ENCODE measurements at regions not wholly inside any gene's neighbourhood (a gene's known extent, or its start where the extent isn't known, plus 50 kb on each side); places are given as distances from the start of the nearest gene placed in this dataset.
"Not testable (repeated sequence)": the region's sequence is repeated elsewhere in the genome, so short reads cannot be mapped to it uniquely, and the experiment has no call there.

DNA sequence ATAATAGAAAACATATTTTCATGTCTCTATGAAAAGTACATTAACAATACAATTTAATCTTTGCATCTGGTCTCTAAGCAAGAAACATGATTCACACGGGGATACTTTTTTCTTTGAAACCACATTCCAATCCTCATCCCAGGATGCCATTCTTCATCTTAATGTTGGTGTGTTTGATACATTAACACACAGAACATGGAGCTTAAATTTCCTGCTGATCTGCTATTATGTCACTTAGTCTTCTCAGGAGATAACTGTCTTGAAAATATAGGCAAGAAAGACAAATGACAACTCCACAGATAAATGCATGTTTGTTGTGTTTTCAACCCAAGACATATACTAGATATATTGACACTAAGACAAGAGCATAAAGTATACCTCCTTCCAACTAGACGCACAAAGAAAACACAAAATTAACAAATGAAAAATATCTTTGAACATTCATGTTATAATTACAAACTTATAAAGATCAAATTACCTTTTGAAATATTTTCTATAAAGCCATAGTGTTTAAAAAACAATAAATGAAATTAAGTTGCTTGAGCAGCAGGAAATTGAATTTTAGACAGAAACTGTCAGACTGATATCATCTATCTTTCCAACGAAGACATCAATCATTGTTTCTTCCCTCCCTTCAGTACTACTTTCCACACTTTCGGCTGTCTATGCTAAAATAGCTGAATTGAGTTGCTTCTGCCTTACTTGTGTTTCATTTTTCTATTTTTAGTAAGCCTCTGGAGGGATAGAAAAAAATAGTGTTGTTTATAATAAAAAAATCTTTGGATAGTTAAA, 1676.7 kb upstream of the CDH9 start:
- no peak for DNase-seq

DNA sequence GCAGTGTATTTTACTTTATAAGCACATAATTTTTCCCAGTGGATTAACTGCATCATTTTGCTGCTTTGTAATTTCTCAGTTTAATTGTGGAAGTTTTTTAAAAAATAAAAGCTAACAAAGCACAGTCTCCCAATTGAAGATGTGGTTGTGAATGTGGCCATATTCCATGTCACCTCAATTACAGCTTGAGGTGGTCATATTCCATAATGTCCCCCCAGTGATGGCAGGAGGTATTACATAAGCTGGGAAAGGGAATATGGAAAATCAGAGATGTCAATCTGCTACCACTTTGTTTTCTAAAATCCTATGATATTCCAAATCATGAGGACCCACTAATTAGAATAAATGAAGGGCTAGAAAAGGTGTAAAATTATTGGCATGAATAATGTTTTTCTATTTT, 1672.0 kb upstream of the CDH9 start:
- no peak for DNase-seq

DNA sequence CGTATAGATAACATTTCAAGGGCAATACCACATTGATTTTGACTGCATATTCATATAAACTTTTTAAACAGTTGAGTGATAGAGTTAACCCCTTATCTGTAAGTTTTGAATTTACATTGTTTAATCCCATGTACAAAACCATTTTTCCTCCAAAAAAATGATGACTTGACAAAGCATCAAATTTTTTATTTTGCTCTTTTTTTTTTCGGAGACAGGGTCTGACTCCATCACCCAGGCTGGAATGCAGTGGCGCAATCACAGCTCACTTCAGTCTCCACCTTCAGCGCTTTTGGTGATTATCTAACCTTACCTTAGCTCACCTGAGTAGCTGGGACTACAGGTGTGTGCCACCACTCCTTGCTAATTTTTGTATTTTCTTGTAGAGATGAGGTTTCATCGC, 1670.1 kb upstream of the CDH9 start:
- no peak for DNase-seq

DNA sequence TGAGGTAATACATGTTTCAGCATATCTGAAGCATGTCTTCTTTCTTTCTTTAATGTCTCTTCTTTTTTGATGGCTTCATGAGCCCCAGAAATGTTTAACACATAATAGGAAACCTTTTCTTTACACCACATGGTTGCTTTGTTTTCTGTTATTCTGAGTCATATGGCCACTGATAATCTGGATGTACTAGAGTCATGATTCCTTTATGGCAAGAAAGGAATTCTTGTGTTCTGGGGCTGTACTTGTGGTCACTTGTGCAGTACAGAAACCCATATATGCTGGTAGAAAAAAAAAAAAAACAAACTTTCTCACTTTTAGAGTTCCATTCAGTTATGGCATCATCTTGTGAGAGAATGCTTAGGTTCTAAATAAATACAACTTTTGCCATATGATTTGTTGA, 1669.3 kb upstream of the CDH9 start:
- DNase-seq, result no peak

DNA sequence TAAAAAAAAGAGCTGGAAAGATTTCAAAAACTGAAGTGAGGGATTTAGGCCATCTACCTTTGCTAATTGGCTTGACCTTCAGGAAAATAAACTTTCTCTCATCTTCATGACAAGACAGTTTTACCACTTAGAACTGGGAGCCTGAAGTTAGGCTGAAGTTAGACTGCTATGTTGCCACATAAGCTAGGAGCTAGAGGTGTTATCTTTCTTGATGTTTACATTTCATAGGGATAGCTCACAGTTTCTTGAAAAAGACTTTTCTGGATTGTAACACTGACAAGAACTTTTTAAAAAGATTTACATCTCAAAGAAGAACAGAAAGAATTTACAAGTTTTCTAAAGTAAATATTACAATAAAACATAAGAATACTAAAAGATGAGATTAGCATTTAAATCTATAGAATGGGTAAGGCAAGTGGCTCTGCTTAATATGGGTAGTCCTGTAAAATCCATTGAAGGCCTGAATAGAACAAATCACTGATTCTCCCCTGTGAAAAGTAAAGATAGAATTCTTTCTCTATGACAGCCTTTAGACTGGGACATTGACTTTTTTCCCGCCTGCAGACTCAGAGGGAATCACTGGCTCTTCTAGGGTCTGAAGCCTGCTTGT, 1665.4 kb upstream of the CDH9 start:
- no peak for DNase-seq

DNA sequence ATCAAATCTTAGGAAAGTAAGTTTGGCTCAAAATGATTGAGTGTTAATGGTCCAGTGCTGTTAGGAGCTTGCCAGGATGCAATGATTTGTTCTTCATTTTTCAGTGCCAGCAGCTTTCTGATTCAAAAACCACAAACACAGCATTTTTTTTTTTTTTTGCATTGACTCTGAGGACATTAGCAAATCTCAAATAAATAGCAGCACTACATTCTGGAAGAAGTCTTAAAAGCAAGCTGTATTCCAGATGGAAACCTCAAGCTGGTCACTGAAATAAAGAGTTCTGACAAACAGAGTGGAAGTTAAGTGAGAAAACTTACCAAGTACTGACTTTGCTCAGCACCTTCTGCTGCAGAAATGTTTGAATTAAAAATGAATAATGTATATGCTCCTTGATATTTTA, 1653.1 kb upstream of the CDH9 start:
- no peak for DNase-seq

DNA sequence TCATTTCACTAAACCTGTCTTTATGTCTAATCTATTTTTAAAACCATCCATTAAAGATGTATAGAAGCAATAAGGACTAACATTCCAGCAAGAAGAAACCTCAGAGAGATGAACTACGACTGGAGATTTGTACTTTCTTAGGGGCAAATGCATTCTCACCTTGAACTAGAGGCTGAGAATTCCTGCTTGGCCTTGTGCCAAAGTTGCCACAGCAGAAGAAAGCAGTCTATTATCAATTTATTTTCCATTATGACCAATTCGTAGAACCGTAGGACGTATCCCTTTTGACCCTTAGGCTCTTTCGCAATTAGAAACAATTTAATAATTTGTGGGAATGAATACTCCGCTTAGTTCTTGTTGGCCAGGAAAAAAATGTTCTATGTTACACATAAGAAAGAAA, 1647.4 kb upstream of the CDH9 start:
- DNase-seq, result no peak

DNA sequence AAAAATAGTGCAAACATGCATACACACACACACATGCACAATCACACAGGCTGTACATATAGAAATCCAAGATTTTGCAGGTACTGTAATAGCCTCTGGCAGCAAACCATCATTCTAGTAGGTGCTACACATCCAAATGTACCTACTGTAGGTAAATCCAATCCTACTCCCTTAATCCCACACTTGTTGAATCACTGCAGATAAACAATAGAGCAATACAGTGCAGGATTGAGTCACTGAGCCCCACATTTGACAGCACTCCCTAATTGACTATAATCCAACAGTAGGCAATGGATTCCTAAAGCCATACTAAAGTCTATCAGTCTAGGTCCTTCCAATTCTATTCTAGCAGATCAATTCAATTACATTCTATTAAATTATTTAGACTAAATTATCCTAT, 1640.5 kb upstream of the CDH9 start:
- no peak for DNase-seq

DNA sequence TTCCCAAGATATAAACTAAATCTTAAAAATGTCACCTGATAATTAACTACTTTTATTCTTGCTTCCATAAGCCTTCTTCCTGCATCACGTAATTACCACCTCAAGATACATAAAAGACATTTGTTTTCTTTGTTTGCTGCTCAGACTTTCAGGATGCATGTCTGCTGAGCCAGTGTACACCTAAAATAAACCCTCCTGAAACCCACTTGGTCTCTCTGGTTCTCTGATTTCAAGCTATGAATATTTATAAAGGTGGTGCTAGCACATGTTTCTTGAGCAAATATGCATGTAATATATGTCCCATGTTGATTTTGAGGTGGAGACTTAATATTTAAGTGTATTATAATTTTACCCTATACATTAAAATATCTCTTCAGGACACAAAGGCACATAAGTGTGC, 1627.7 kb upstream of the CDH9 start:
- DNase-seq, result no peak

DNA sequence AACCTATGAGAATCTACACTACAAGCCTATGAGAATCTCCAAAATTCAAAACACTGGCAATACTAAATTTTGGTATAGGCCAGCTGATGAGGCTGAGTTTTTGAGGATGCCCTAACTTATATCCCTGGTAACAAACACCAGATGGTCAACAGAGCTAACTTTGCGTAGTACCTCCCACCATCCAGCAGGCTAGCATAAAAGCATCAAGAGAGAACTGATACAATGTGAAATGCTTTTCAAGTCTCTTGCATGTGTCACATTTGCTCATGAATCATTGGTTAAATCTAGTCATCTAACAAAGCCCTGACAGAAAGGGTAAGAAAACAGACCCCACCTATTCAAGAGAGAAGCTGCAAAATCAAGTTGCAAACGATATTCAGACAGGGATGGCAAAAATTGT, 1609.7 kb upstream of the CDH9 start:
- no peak for DNase-seq

DNA sequence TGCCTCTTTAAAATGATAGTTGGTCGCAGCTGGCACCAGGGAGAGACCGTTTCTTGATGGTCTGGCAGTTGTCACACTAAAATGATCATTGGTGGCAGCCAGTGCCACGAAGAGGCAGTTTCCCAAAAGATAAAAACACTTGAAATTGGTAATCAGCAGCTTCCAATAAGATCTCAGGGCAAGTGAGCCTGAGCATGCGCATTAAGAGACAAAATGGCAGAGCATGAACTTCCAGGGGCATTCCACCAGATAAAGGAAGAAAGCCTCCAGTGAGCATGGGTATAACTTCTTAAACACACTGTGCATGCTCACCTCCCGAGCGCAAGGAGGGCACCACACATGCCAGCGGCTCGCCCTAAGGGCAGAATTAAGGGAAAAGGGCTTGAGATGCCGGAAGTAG, 1594.2 kb upstream of the CDH9 start:
- no peak for DNase-seq

DNA sequence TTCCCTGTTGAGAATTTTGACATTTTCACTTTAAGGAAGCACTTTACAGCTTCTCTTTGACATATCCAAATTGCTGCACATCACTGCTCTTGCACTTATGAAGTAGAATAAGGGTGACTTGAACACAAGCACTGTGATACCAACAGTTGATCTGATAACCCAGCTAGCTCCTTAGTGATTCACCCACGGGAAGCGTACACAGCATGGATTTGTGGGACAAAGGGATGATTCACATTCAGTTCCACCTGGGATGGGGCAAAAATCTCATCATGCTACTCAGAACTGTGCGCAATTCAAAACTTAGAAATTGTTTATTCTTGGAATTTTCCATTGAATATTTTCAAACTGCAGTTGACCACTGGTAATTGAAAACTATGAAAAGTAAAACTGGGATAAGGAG, 1565.5 kb upstream of the CDH9 start:
- DNase-seq, result no peak

DNA sequence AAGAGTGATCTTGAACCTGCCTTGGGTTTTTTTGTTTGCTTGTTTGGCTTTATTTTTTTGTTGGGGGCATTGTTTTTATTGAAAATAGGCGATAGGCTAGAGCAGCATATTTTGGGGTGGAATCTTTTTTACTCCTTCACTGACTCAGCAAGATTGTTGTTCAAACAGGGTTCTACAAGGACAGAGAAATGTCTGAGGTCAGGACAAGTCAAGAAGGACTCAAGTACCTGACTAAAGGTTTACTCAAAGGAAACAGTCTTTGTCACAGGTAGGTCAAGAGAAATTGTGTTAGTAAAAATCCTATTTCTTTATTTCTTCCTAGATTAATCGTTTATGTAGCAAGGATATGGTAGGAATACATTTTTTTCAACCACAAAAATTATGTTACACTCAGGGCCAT, 1564.0 kb upstream of the CDH9 start:
- DNase-seq, result no peak

DNA sequence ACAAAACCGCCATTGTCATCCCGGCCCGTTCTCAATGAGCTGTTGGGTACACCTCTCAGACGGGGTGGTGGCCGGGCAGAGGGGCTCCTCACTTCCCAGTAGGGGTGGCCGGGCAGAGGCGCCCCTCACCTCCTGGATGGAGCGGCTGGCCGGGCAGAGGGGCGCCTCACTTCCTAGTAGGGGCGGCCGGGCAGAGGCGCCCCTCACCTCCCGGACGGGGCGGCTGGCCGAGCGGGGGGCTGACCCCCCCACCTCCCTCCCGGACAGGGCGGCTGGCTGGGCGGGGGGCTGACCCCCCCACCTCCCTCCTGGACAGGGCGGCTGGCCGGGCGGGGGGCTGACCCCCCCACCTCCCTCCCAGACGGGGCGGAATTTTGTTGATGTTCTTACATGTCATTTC, 1558.3 kb upstream of the CDH9 start:
- not testable (repeated sequence) for DNase-seq

DNA sequence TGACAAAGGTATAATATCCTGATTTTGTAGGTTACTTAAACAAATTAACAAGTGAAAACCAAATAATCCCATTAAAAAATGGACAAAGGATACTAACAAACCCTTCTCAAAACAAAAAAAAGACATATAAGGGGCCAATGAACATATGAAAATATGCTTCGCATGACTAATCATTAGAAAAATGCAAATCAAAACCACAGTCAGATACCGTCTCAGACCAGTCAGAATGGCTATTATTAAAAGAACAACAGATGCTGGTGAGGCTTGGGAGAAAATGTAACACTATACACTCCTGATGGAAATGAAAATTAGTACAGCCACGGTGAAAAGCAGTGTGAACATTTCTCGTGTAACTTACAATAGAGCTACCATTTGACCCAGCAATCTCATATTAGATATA, 1542.2 kb upstream of the CDH9 start:
- DNase-seq, result no peak

DNA sequence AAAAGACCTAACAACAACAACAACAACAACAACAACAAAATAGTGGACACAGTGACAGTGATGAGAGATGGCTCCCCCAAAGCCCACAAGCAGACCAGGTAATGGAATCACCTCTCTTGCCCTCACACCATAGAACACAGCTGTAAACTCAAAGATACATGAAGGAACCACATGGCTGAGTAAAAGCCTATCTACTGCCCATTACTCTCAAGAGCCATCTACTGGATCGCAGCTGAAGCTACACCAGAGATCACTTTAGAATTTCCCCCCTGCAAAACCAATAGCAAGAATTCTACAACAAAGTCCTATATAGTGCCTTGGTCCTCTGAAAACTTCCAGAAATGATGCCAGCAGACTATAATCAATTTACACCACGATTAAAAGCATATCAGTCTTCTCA, 1537.6 kb upstream of the CDH9 start:
- DNase-seq, result no peak

DNA sequence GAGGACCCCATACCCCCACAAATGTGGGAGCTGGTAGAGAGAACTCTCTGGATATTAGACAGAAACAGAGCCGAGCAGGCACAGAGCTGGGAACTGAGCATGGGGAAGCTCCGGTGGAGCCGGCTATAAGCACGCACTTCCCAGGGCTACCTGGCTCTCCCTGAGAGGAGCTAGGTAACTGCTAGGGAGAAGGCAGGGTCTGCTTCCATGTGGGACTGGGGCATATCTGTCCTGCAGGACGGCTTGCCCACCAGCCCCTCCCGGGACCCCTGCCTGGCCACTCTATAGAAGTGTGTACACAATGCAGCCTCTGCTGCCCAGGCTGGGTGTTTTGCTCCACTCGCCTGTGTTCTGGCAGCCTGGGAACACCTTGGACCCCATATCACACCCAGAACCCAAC, 1537.0 kb upstream of the CDH9 start:
- DNase-seq, result no peak

DNA sequence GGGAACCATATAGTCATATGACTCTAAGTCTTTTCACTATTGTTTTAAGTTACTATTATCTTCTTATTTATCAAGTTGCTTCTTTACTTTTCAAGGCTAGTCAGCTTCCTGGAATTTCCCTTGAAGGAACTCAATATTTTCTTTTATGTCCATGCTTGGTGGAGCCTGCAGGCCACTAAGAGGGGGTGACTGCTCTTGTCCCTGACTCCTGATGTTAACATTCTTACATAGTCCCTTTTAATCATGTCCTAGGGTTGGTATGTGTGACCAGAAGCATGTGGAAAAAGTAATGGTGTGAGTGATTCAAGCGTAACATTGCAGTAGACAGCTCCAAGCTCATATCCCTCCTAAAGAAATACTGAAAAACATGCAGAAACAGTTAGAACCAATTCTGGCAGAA, 1536.2 kb upstream of the CDH9 start:
- no peak for DNase-seq

DNA sequence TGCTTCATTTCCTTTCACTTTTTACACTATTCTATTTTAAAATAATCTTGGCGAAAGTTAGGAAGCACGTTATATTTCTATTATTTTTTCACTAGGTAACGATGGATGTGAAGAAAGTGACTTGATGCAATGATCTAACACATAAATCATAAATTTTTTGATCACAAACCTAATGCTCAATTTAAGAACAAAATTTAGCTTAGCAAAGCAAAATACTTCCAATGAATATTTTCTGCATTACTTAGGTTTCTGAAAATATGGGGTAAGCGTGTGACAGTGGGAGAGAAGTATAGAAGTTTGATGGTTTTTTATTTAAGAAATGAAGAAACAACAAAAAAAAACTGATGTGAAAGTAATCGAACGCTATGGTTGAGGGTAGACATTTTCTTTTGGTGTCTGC, 1528.7 kb upstream of the CDH9 start:
- no peak for DNase-seq

DNA sequence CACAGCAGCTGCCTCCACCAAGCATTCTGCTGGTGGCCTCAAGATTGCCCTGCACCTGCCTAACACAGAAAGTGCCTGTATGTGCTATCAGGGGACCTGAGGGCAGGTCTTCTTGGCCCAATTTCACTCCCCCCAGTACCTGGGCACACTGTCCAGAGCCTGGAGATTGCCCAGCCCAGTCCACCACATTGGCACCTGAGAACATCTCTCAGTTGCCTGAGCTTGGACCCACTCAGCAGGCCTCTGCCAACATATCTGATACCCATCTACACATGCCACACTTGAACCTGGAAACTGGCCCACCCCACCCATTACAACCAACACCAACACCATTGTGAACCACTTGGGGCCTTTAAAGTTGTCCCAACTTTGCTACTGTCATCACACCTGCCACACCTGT, 1523.1 kb upstream of the CDH9 start:
- no peak for DNase-seq

DNA sequence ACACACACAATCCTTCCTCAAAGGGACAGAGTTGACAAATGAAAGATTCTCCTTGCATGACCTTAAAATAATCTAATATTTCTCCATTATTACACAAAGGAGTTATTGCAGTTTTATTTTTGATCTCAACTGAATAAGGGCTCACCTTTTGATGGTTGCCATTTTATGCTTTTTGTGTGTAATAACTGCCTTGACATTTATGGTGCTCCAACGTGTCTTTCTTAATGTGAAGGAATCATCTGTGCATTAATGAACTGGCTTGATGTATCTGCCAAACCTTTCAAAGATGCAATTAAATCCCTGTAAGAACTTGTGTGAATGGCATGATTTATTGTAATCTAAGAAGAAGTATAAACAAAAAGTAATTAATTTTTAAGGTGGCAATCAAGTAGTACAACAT, 1519.8 kb upstream of the CDH9 start:
- no peak for DNase-seq

DNA sequence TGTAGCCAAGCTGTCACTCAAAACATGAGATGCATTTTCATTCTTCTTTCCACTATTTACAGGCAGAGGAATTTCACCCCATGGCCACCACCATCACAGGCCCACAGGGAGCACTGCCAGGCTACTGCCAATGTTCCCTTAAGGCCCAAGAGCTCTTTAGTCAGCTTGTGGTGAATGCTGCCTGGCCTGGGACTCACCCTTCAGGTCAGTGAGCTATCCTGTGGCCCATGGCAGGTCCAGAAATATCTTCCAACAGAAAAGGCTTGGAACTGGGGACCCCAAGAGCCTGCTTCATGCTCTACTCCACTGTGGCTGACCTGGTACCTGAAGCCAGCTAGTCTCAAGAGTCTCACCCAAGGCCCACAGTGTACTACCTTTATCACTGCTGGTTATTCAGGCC, 1518.7 kb upstream of the CDH9 start:
- no peak for DNase-seq

DNA sequence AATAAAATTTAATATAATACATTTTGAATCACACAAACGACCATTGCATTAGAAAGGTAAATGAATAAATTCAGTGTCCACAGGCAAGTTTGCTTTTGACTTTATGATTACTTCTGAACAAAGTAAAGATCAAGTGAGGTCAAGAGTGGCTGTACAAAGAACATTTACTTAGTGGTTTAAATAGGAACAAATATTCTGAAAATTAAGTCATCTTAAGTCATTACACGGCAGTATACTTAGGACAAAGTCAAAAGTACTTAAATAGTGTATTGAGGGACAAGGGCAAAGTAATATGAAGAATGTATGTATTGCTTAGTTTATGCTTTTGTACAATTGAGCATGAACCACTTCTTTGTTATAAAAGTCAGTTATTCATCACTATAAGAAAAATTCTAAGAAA, 1511.2 kb upstream of the CDH9 start:
- no peak for DNase-seq

DNA sequence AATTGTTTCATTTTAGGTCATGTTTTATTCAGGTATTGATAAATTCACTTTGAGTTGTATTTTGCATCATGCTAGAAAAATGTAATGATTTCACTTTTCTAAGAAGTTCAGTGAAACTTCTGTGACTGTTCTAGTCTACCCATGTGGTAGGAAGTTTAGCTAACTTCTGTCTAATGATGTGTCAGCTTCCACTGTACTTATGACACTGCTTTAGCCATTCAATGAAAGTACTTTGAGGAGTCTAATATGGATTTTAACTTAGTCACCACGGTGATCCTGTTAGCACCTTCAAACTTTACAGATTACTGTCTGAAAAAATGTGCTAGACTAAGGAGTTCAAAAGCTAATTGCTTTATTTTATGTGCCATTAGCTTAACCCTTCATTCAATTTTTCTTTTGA, 1510.5 kb upstream of the CDH9 start:
- no peak for DNase-seq

DNA sequence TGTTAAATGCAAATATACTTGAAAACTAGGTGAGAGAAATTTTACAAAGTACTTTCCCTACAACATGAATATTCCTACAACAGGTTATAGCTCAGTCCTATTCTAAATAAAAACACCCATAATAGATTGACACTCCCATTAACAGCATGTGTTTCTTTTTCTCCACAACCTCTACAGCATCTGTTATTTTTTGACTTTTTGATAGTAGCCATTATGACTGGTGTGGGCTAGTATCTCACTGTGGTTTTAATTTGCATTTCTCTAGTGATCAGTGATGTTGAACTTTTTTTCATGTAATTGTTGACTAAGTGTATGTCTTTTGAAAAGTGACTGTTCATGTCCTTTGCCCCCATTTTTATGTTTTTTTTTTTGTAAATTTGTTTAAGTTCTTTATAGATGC, 1506.1 kb upstream of the CDH9 start:
- no peak for DNase-seq
